Gastroesophageal sphincter (tissue), 4 donors: ENCODE measurements at regions not wholly inside any gene's neighbourhood (a gene's known extent, or its start where the extent isn't known, plus 50 kb on each side); places are given as distances from the start of the nearest gene placed in this dataset.

ENCODE experiments used
- ATAC-seq: fragments of 150-250 bp; one replicate; pipeline ENCODE4 v1.9.1; 2016; ENCODE audit warnings: mild to moderate bottlenecking, moderate library complexity
- H3K27ac ChIP-seq, 4 donors: fragments of 200-600 bp; sonication (generic) in 3 of 4; 1 replicate in 3 of 4; 2 replicates in 1 of 4; pipeline ENCODE4 v1.5.1; 2016 to 2019
- H3K27me3 ChIP-seq: fragments of 200-600 bp; sonication (generic); one replicate; pipeline ENCODE4 v1.5.1; 2019
- H3K36me3 ChIP-seq, 2 donors: fragments of 200-600 bp; sonication (generic); one replicate each; pipeline ENCODE4 v1.5.1; 2019; ENCODE audit warnings: control low read depth in 1 of 2
- H3K4me1 ChIP-seq, 3 donors: fragments of 200-600 bp; sonication (generic); 1 replicate in 2 of 3; 2 replicates in 1 of 3; pipeline ENCODE4 v1.5.1; 2016 to 2019; ENCODE audit warnings: control low read depth in 2 of 3
- H3K4me3 ChIP-seq, 2 donors: fragments of 200-600 bp; sonication (generic); one replicate each; pipeline ENCODE4 v1.5.1; 2019; ENCODE audit warnings: mild to moderate bottlenecking in 1 of 2, moderate library complexity in 1 of 2
- H3K9me3 ChIP-seq, 3 donors: fragments of 200-600 bp; sonication (generic); one replicate each; pipeline ENCODE4 v1.5.1; 2017 to 2019; ENCODE audit warnings: control low read depth in 2 of 3
- CTCF ChIP-seq, 4 experiments: fragments of 200-600 bp in 2 of 4; fragments of 450-650 bp in 2 of 4; sonication (generic) in 1 of 4; IDR thresholded peaks; one replicate each; pipeline ENCODE4 v1.5.1; 2017 to 2019; ENCODE audit warnings: antibody characterized with exemption in 4 of 4, mild to moderate bottlenecking in 2 of 4, moderate library complexity in 2 of 4
- EP300 ChIP-seq: sonication (generic); formaldehyde crosslinking; IDR thresholded peaks from one replicate; pipeline ENCODE4 v1.6.1; 2017; ENCODE audit warnings: antibody characterized with exemption, mild to moderate bottlenecking
- POLR2A ChIP-seq, 2 donors: fragments of 450-650 bp; IDR thresholded peaks; one replicate each; pipeline ENCODE4 v1.6.1; 2017; ENCODE audit warnings: antibody characterized with exemption in 2 of 2, mild to moderate bottlenecking in 2 of 2, moderate library complexity in 1 of 2
- POLR2AphosphoS5 ChIP-seq: sonication (generic); formaldehyde crosslinking; IDR thresholded peaks from one replicate; pipeline ENCODE4 v1.6.1; 2017; ENCODE audit warnings: antibody characterized with exemption
- WGBS, 2 donors: methylation state at CpG; one replicate each; pipeline ENCODE4 v1.1.5; 2018; ENCODE audit warnings: low coverage in 1 of 2; 5-methylcytosine and 5-hydroxymethylcytosine counted together

GRCh38 chr15:62821384-62822131, 221.0 kb upstream of the TPM1 start:
- peaks cover 0 to 28% of the 10 kb centered on the region in 2 donors for H3K36me3 ChIP-seq
- H3K27me3 ChIP-seq, result no peaks in the 10 kb centered on the region
- WGBS, 2 donors, result 86 to 98% methylated on average over 9 to 10 of the region's 10 CpGs
- no peaks in the 10 kb centered on the region for H3K9me3 ChIP-seq
- no peaks in the 10 kb centered on the region for H3K4me1 ChIP-seq
- no peak overlapping the region for H3K4me3 ChIP-seq
- no peak for ATAC-seq
- TF ChIP-seq POLR2A (IDR thresholded peaks at IDR 0.05), result no peak
- no peak for TF ChIP-seq POLR2AphosphoS5
- TF ChIP-seq CTCF (IDR thresholded peaks at IDR 0.05), result no peak
- TF ChIP-seq EP300, result no peak
- H3K27ac ChIP-seq, result no peak overlapping the region

- Histone ChIP-seq H3K4me3 (no peak overlapping the region), H3K4me1 (no peaks in the 10 kb centered on the region), H3K27me3 (no peaks in the 10 kb centered on the region), H3K9me3 (no peaks in the 10 kb centered on the region), H3K27ac (no peak overlapping the region), H3K36me3 (peaks cover 0 to 28% of the 10 kb centered on the region in 2 donors)
- ATAC-seq, result no peak
- WGBS, 2 donors, result 95 to 100% methylated on average over 1 to 4 of the region's 4 CpGs
- TF ChIP-seq POLR2A (IDR thresholded peaks at IDR 0.05) (no peak), CTCF (IDR thresholded peaks at IDR 0.05) (no peak), POLR2AphosphoS5 (no peak)
These were observed 220.3 kb upstream of the TPM1 start for GRCh38 chr15:62822228-62822627.

GRCh38 chr15:62823561-62823960, 219.0 kb upstream of the TPM1 start:
- Histone ChIP-seq H3K27me3 (no peaks in the 10 kb centered on the region), H3K4me3 (no peak overlapping the region), H3K36me3 (peaks cover 0 to 28% of the 10 kb centered on the region in 2 donors), H3K4me1 (peaks cover 0 to 7% (median 0%) of the 10 kb centered on the region in 3 donors), H3K9me3 (no peaks in the 10 kb centered on the region), H3K27ac (no peak overlapping the region)
- WGBS, 2 donors, result 96 to 98% methylated on average over 6 to 8 of the region's 8 CpGs
- ATAC-seq, result no peak
- TF ChIP-seq POLR2AphosphoS5 (no peak), EP300 (no peak), CTCF (IDR thresholded peaks at IDR 0.05) (no peak), POLR2A (IDR thresholded peaks at IDR 0.05) (no peak)

GRCh38 chr15:62824111-62825015, 218.2 kb upstream of the TPM1 start:
- Histone ChIP-seq H3K27me3 (no peaks in the 10 kb centered on the region), H3K4me1 (peaks cover 0 to 7% (median 0%) of the 10 kb centered on the region in 3 donors), H3K9me3 (no peaks in the 10 kb centered on the region), H3K27ac (no peak overlapping the region), H3K4me3 (no peak overlapping the region), H3K36me3 (peaks cover 0 to 25% of the 10 kb centered on the region in 2 donors)
- no peak for ATAC-seq
- WGBS, 2 donors, result 58 to 65% methylated on average over 2 of the region's 2 CpGs
- TF ChIP-seq POLR2AphosphoS5 (no peak), EP300 (no peak), CTCF (IDR thresholded peaks at IDR 0.05) (no peak), POLR2A (IDR thresholded peaks at IDR 0.05) (no peak)
